ENCODE measurements at regions not wholly inside any gene's neighbourhood (a gene's known extent, or its start where the extent isn't known, plus 50 kb on each side); places are given as distances from the start of the nearest gene placed in this dataset.
"Not testable (repeated sequence)": the region's sequence is repeated elsewhere in the genome, so short reads cannot be mapped to it uniquely, and the experiment has no call there.

GRCh38 chr17:13096291-13096690, 78.5 kb upstream of the ELAC2 start:
- Histone ChIP-seq H3K27ac (no peak overlapping the region), H3K9me3 (ENCODE audit: severe bottlenecking) (no peaks in the 10 kb centered on the region), H3K4me3 (ENCODE audit: low read depth, low read length) (no peak overlapping the region), H3K27me3 (ENCODE audit: insufficient read depth, low read depth, severe bottlenecking) (no peaks in the 10 kb centered on the region), H3K36me3 (no peaks in the 10 kb centered on the region)
- no peak for DNase-seq
- TF ChIP-seq CTCF (IDR thresholded peaks at IDR 0.05; ENCODE audit: low read depth, low read length): no peak

GRCh38 chr17:13092010-13092409, 74.2 kb upstream of the ELAC2 start:
- not testable (repeated sequence) for H3K36me3 ChIP-seq; H3K9me3 ChIP-seq (ENCODE audit: severe bottlenecking); H3K4me3 ChIP-seq (ENCODE audit: low read depth, low read length); H3K27me3 ChIP-seq (ENCODE audit: insufficient read depth, low read depth, severe bottlenecking); DNase-seq; H3K27ac ChIP-seq

- H3K36me3 ChIP-seq: no peaks in the 10 kb centered on the region
- no peak for DNase-seq
- H3K27ac ChIP-seq: no peak overlapping the region
- H3K4me3 ChIP-seq (ENCODE audit: low read depth, low read length): no peak overlapping the region
- no peaks in the 10 kb centered on the region for H3K27me3 ChIP-seq (ENCODE audit: insufficient read depth, low read depth, severe bottlenecking)
- no peaks in the 10 kb centered on the region for H3K9me3 ChIP-seq (ENCODE audit: severe bottlenecking)
- TF ChIP-seq CTCF (IDR thresholded peaks at IDR 0.05; ENCODE audit: low read depth, low read length): no peak
Observed at GRCh38 chr17:13088666-13089065, 70.8 kb upstream of the ELAC2 start.

GRCh38 chr17:13087802-13088201, 70.0 kb upstream of the ELAC2 start:
- Histone ChIP-seq H3K9me3 (ENCODE audit: severe bottlenecking) (no peaks in the 10 kb centered on the region), H3K27me3 (ENCODE audit: insufficient read depth, low read depth, severe bottlenecking) (no peaks in the 10 kb centered on the region), H3K36me3 (no peaks in the 10 kb centered on the region), H3K27ac (no peak overlapping the region), H3K4me3 (ENCODE audit: low read depth, low read length) (no peak overlapping the region)
- no peak for TF ChIP-seq CTCF (IDR thresholded peaks at IDR 0.05; ENCODE audit: low read depth, low read length)
- no peak for DNase-seq

GRCh38 chr17:13086142-13086769, 68.4 kb upstream of the ELAC2 start:
- no peak for DNase-seq
- Histone ChIP-seq H3K36me3 (no peaks in the 10 kb centered on the region), H3K27me3 (ENCODE audit: insufficient read depth, low read depth, severe bottlenecking) (no peaks in the 10 kb centered on the region), H3K4me3 (ENCODE audit: low read depth, low read length) (no peak overlapping the region), H3K27ac (no peak overlapping the region), H3K9me3 (ENCODE audit: severe bottlenecking) (no peaks in the 10 kb centered on the region)
- no peak for TF ChIP-seq CTCF (IDR thresholded peaks at IDR 0.05; ENCODE audit: low read depth, low read length)

- no peak for TF ChIP-seq CTCF (IDR thresholded peaks at IDR 0.05; ENCODE audit: low read depth, low read length)
- no peak overlapping the region for H3K27ac ChIP-seq
- H3K27me3 ChIP-seq (ENCODE audit: insufficient read depth, low read depth, severe bottlenecking): no peaks in the 10 kb centered on the region
- DNase-seq: no peak
- no peaks in the 10 kb centered on the region for H3K9me3 ChIP-seq (ENCODE audit: severe bottlenecking)
- no peak overlapping the region for H3K4me3 ChIP-seq (ENCODE audit: low read depth, low read length)
- no peaks in the 10 kb centered on the region for H3K36me3 ChIP-seq
Observed at GRCh38 chr17:13085578-13085977, 67.8 kb upstream of the ELAC2 start.
